ENCODE measurements at regions not wholly inside any gene's neighbourhood (a gene's known extent, or its start where the extent isn't known, plus 50 kb on each side); places are given as distances from the start of the nearest gene placed in this dataset.

- TF ChIP-seq CTCF (IDR thresholded peaks at IDR 0.05 in 4 of 5, conservative IDR thresholded peaks at IDR 0.05 in 1 of 5) (no peak), POLR2A (IDR thresholded peaks at IDR 0.05) (no peak)
Measured at GRCh38 chr1:213723187-213723586, 264.6 kb upstream of the PROX1 start.
